ENCODE measurements at regions not wholly inside any gene's neighbourhood (a gene's known extent, or its start where the extent isn't known, plus 50 kb on each side); places are given as distances from the start of the nearest gene placed in this dataset.

DNA sequence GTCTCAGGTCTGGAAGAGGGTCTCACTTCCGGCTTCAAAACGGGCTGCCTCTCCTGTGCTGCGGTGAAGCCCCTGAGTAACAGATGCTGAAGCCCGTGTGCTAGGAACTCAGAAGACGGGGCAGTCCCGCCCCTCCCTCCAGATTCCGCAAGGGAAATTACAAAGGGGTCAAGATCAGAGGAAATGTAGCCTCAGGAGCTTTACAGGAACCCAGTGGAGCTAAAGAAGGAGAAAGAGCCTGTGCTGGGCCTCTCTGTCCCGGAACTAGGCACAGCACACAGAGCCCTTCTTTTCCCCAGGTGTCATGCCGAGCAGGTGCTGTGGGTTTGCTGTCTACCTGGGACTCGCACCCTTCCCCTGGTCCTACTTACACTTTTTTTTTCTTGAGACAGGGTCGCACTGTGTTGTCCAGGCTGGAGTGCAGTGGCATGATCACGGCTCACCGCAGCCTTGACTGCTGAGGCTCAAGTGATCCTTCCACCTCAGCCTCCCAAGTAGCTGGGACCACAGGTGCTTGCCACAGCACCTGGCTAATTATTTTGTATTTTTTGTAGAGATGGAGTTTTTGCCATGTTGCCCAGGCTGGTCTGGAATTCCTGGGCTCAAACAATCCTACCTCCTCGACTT lies 72.7 kb upstream of the MAP4K4 start:
- TF ChIP-seq, protein P1, sequence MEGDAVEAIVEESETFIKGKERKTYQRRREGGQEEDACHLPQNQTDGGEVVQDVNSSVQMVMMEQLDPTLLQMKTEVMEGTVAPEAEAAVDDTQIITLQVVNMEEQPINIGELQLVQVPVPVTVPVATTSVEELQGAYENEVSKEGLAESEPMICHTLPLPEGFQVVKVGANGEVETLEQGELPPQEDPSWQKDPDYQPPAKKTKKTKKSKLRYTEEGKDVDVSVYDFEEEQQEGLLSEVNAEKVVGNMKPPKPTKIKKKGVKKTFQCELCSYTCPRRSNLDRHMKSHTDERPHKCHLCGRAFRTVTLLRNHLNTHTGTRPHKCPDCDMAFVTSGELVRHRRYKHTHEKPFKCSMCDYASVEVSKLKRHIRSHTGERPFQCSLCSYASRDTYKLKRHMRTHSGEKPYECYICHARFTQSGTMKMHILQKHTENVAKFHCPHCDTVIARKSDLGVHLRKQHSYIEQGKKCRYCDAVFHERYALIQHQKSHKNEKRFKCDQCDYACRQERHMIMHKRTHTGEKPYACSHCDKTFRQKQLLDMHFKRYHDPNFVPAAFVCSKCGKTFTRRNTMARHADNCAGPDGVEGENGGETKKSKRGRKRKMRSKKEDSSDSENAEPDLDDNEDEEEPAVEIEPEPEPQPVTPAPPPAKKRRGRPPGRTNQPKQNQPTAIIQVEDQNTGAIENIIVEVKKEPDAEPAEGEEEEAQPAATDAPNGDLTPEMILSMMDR (IDR thresholded peaks at IDR 0.05), result no peak
- TF ChIP-seq EP300 (IDR thresholded peaks at IDR 0.05) (no peak), POLR2A (IDR thresholded peaks at IDR 0.05) (no peak)

Data from ovary (tissue), 3 donors.